Ovary (tissue), 7 donors: ENCODE measurements at regions not wholly inside any gene's neighbourhood (a gene's known extent, or its start where the extent isn't known, plus 50 kb on each side); places are given as distances from the start of the nearest gene placed in this dataset.

Source experiments
- DNase-seq, 5 donors: peaks; one replicate each; pipeline ENCODE4 v3.0.0-alpha.2; 2019 to 2020
- H3K27ac ChIP-seq, 2 donors: fragments of 200-600 bp; one replicate each; pipeline versions ENCODE4 v1.5.1 to v1.8.0; 2019 to 2022
- H3K27me3 ChIP-seq: fragments of 200-600 bp; one replicate; pipeline ENCODE4 v1.8.0; 2022
- H3K36me3 ChIP-seq: fragments of 200-600 bp; sonication (generic); one replicate; pipeline ENCODE4 v1.5.1; 2019
- H3K4me1 ChIP-seq: one replicate; pipeline ENCODE4 v1.8.1; 2013; ENCODE audit warnings: mild to moderate bottlenecking, moderate library complexity; ENCODE audit not compliant: insufficient read depth
- H3K4me3 ChIP-seq: fragments of 200-600 bp; sonication (generic); one replicate; pipeline ENCODE4 v1.5.1; 2017
- H3K9me3 ChIP-seq, 2 donors: fragments of 200-600 bp in 1 of 2; sonication (generic) in 1 of 2; one replicate each; pipeline versions ENCODE4 v1.5.1 to v1.8.1; 2013 to 2019; ENCODE audit warnings: mild to moderate bottlenecking in 1 of 2, moderate library complexity in 1 of 2
- EP300 ChIP-seq: sonication (generic); formaldehyde crosslinking; IDR thresholded peaks from one replicate; pipeline ENCODE4 v1.6.1; 2017; ENCODE audit warnings: antibody characterized with exemption
- POLR2A ChIP-seq: fragments of 450-650 bp; IDR thresholded peaks from one replicate; pipeline ENCODE4 v1.6.1; 2017; ENCODE audit warnings: antibody characterized with exemption, mild to moderate bottlenecking, moderate library complexity
- WGBS, 3 donors: extraction: QIAGEN DNeasy Blood & Tissue Kit in 1 of 3; methylation state at CpG; one replicate each; pipeline versions ENCODE4 v1.1.5 to v1.1.7; 2013 to 2017; 5-methylcytosine and 5-hydroxymethylcytosine counted together
- intact Hi-C, 4 donors: fragments of 100-400 bp; cut with DNase I; formaldehyde crosslinking; loops; one replicate each; pipeline versions ENCODE4 v1.11.0 to v1.15.1; 2022 to 2023
- TF ChIP-seq, protein P1 (sequence below), 3 donors: fragments of 450-650 bp in 2 of 3; fragments of 200-600 bp in 1 of 3; IDR thresholded peaks; one replicate each; pipeline versions ENCODE4 v1.5.1 to v1.8.0; 2016 to 2022; ENCODE audit warnings: antibody characterized with exemption in 3 of 3, mild to moderate bottlenecking in 1 of 3
- donor health status: DM: no; HTN: no; CAD: no; lungs with moderate emphysema.
- donor health status: DM: no; HTN: no; CAD: no.
- donor health status: Bipolar disorder and iron deficiency.
- donor health status: DM: no; HTN: no; CAD: no.
- donor health status: DM: yes; HTN: yes; CAD: no.

- intact Hi-C loops, result no loop called here
- no peak for DNase-seq
- Histone ChIP-seq H3K27me3 (no peaks in the 10 kb centered on the region), H3K36me3 (no peaks in the 10 kb centered on the region), H3K9me3 (no peaks in the 10 kb centered on the region), H3K4me3 (no peak overlapping the region), H3K27ac (no peak overlapping the region), H3K4me1 (no peaks in the 10 kb centered on the region)
- WGBS, 3 donors, result 62 to 68% (median 67%) methylated on average over 5 of the region's 5 CpGs
- TF ChIP-seq, protein P1, sequence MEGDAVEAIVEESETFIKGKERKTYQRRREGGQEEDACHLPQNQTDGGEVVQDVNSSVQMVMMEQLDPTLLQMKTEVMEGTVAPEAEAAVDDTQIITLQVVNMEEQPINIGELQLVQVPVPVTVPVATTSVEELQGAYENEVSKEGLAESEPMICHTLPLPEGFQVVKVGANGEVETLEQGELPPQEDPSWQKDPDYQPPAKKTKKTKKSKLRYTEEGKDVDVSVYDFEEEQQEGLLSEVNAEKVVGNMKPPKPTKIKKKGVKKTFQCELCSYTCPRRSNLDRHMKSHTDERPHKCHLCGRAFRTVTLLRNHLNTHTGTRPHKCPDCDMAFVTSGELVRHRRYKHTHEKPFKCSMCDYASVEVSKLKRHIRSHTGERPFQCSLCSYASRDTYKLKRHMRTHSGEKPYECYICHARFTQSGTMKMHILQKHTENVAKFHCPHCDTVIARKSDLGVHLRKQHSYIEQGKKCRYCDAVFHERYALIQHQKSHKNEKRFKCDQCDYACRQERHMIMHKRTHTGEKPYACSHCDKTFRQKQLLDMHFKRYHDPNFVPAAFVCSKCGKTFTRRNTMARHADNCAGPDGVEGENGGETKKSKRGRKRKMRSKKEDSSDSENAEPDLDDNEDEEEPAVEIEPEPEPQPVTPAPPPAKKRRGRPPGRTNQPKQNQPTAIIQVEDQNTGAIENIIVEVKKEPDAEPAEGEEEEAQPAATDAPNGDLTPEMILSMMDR (IDR thresholded peaks at IDR 0.05), result no peak
- TF ChIP-seq EP300, result no peak
- TF ChIP-seq POLR2A, result no peak
Observed at GRCh38 chrX:7198499-7198898, 50.5 kb upstream of the PUDP start.
